Duodenal mucosa (tissue), 2 donors: ENCODE measurements at regions not wholly inside any gene's neighbourhood (a gene's known extent, or its start where the extent isn't known, plus 50 kb on each side); places are given as distances from the start of the nearest gene placed in this dataset.

Experiments used
- H3K27ac ChIP-seq: one replicate; pipeline ENCODE4 v1.7.0; 2013; ENCODE audit warnings: low read depth, low read length
- H3K27me3 ChIP-seq, 2 donors: one replicate each; pipeline ENCODE4 v1.7.0; 2013; ENCODE audit warnings: low read length in 2 of 2, control low read depth in 1 of 2; ENCODE audit not compliant: insufficient read depth in 2 of 2, control insufficient read depth in 1 of 2
- H3K36me3 ChIP-seq, 2 donors: one replicate each; pipeline ENCODE4 v1.7.0; 2013; ENCODE audit warnings: low read length in 2 of 2, control low read depth in 1 of 2; ENCODE audit not compliant: insufficient read depth in 2 of 2, control insufficient read depth in 1 of 2
- H3K4me1 ChIP-seq, 2 donors: one replicate each; pipeline ENCODE4 v1.7.0; 2013; ENCODE audit warnings: low read length in 2 of 2, control low read depth in 1 of 2; ENCODE audit not compliant: insufficient read depth in 2 of 2, control insufficient read depth in 1 of 2
- H3K4me3 ChIP-seq, 2 donors: one replicate each; pipeline ENCODE4 v1.7.0; 2013; ENCODE audit warnings: low read length in 2 of 2, low read depth in 1 of 2
- H3K9ac ChIP-seq, 2 donors: one replicate each; pipeline ENCODE4 v1.7.0; 2013; ENCODE audit warnings: low read length in 2 of 2, low read depth in 1 of 2
- H3K9me3 ChIP-seq, 2 donors: one replicate each; pipeline ENCODE4 v1.7.0; 2013; ENCODE audit warnings: low read length in 2 of 2, control low read depth in 1 of 2; ENCODE audit not compliant: control insufficient read depth in 1 of 2

- no peaks in the 10 kb centered on the region for H3K27me3 ChIP-seq
- no peak overlapping the region for H3K27ac ChIP-seq
- H3K9me3 ChIP-seq = no peaks in the 10 kb centered on the region
- no peaks in the 10 kb centered on the region for H3K36me3 ChIP-seq
- no peak overlapping the region for H3K9ac ChIP-seq
- H3K4me1 ChIP-seq = no peaks in the 10 kb centered on the region
- H3K4me3 ChIP-seq = no peak overlapping the region
Measured at GRCh38 chr1:191151321-191151807, 673.7 kb upstream of the BRINP3 start.

GRCh38 chr1:191152776-191153175, 675.1 kb upstream of the BRINP3 start:
- Histone ChIP-seq H3K36me3 (no peaks in the 10 kb centered on the region), H3K27me3 (no peaks in the 10 kb centered on the region), H3K9ac (no peak overlapping the region)

GRCh38 chr1:191155178-191155577, 677.5 kb upstream of the BRINP3 start:
- Histone ChIP-seq H3K36me3 (no peaks in the 10 kb centered on the region), H3K9me3 (no peaks in the 10 kb centered on the region), H3K4me3 (no peak overlapping the region), H3K4me1 (no peaks in the 10 kb centered on the region), H3K9ac (no peak overlapping the region), H3K27me3 (no peaks in the 10 kb centered on the region), H3K27ac (no peak overlapping the region)

More at GRCh38 chr1:191152776-191153175, 675.1 kb upstream of the BRINP3 start:
- no peak overlapping the region for H3K4me3 ChIP-seq
- no peak overlapping the region for H3K27ac ChIP-seq
- H3K4me1 ChIP-seq = no peaks in the 10 kb centered on the region
- no peaks in the 10 kb centered on the region for H3K9me3 ChIP-seq

- Histone ChIP-seq H3K4me3 (no peak overlapping the region), H3K9ac (no peak overlapping the region), H3K27me3 (no peaks in the 10 kb centered on the region)
Measured at GRCh38 chr1:191160837-191161236, 683.2 kb upstream of the BRINP3 start.

GRCh38 chr1:191162762-191163161, 685.1 kb upstream of the BRINP3 start:
- H3K36me3 ChIP-seq = no peaks in the 10 kb centered on the region
- H3K4me3 ChIP-seq = no peak overlapping the region
- no peaks in the 10 kb centered on the region for H3K27me3 ChIP-seq
- H3K9me3 ChIP-seq = peaks cover 0 to 3% of the 10 kb centered on the region in 2 donors
- H3K9ac ChIP-seq = no peak overlapping the region
- H3K4me1 ChIP-seq = no peaks in the 10 kb centered on the region
- H3K27ac ChIP-seq = no peak overlapping the region

More at GRCh38 chr1:191160837-191161236, 683.2 kb upstream of the BRINP3 start:
- Histone ChIP-seq H3K27ac (no peak overlapping the region), H3K9me3 (no peaks in the 10 kb centered on the region), H3K36me3 (no peaks in the 10 kb centered on the region), H3K4me1 (no peaks in the 10 kb centered on the region)

- Histone ChIP-seq H3K27me3 (no peaks in the 10 kb centered on the region), H3K27ac (no peak overlapping the region), H3K9me3 (peaks cover 0 to 3% of the 10 kb centered on the region in 2 donors), H3K4me1 (no peaks in the 10 kb centered on the region), H3K4me3 (no peak overlapping the region), H3K9ac (no peak overlapping the region), H3K36me3 (no peaks in the 10 kb centered on the region)
Measured at GRCh38 chr1:191163621-191164020, 686.0 kb upstream of the BRINP3 start.

GRCh38 chr1:191174298-191174697, 696.6 kb upstream of the BRINP3 start:
- H3K36me3 ChIP-seq = no peaks in the 10 kb centered on the region
- no peaks in the 10 kb centered on the region for H3K4me1 ChIP-seq
- H3K9ac ChIP-seq = no peak overlapping the region
- no peak overlapping the region for H3K4me3 ChIP-seq
- no peak overlapping the region for H3K27ac ChIP-seq
- H3K9me3 ChIP-seq = no peaks in the 10 kb centered on the region
- no peaks in the 10 kb centered on the region for H3K27me3 ChIP-seq

- Histone ChIP-seq H3K9ac (no peak overlapping the region), H3K36me3 (no peaks in the 10 kb centered on the region), H3K9me3 (no peaks in the 10 kb centered on the region), H3K27ac (no peak overlapping the region), H3K27me3 (no peaks in the 10 kb centered on the region), H3K4me3 (no peak overlapping the region), H3K4me1 (no peaks in the 10 kb centered on the region)
Measured at GRCh38 chr1:191176131-191176530, 698.5 kb upstream of the BRINP3 start.

GRCh38 chr1:191206513-191207207, 729.0 kb upstream of the BRINP3 start:
- no peaks in the 10 kb centered on the region for H3K36me3 ChIP-seq
- no peaks in the 10 kb centered on the region for H3K9me3 ChIP-seq
- no peak overlapping the region for H3K9ac ChIP-seq
- H3K4me3 ChIP-seq = no peak overlapping the region
- H3K4me1 ChIP-seq = no peaks in the 10 kb centered on the region
- H3K27ac ChIP-seq = no peak overlapping the region
- H3K27me3 ChIP-seq = no peaks in the 10 kb centered on the region

GRCh38 chr1:191222206-191222605, 744.5 kb upstream of the BRINP3 start:
- H3K4me3 ChIP-seq = no peak overlapping the region
- H3K4me1 ChIP-seq = no peaks in the 10 kb centered on the region
- H3K9ac ChIP-seq = no peak overlapping the region
- no peaks in the 10 kb centered on the region for H3K36me3 ChIP-seq
- H3K27ac ChIP-seq = no peak overlapping the region
- H3K27me3 ChIP-seq = no peaks in the 10 kb centered on the region
- H3K9me3 ChIP-seq = peaks cover 2 to 6% of the 10 kb centered on the region in 2 donors
